ENCODE measurements at regions not wholly inside any gene's neighbourhood (a gene's known extent, or its start where the extent isn't known, plus 50 kb on each side); places are given as distances from the start of the nearest gene placed in this dataset.

- DNase-seq = no peak
These were observed 202.7 kb downstream of the MTX2 start for GRCh38 chr2:176471949-176472348.

- no peak for DNase-seq
These were observed 203.9 kb downstream of the MTX2 start for GRCh38 chr2:176473177-176473576.

DNA sequence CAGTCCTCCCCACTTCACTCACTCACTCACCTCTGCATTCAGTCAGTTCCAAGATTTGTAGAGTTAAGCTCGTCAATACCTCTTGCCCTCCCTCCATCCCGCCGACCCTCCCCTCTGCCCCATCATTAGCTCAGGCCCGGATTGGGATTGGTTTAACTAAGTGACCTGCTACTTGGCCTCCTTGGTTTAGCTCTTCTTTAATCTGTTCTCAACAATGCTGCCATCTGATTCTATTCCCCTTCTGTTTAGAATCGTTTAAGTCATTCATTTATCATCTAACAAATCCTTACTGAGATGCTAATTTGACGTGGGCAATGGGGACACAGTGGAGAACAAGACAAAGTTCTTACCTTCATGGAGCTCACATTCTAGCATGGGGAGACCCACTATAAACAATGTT is 204.6 kb downstream of the MTX2 start:
- no peak for DNase-seq

DNA sequence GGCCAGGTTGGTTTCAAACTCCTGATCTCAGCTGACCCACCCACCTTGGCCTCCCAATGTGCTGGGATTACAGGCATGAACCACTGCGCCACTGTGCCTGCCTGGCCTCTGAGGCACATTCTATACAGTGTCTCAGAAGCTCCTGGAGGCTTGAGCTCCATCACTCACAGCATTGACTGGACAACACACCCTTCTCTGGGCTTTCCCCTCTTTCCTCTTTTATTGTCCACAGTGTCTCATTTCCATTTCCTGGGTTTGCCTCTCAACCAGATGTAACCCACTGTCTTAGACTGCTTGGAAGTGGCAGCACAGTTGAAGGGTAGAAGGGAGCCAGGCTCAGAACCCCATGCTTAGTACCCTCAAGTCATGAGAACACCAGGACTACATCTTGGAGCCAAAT is 208.1 kb downstream of the MTX2 start:
- no peak for DNase-seq

GRCh38 chr2:176479961-176480360 is 210.7 kb downstream of the MTX2 start:
- DNase-seq = no peak

DNA sequence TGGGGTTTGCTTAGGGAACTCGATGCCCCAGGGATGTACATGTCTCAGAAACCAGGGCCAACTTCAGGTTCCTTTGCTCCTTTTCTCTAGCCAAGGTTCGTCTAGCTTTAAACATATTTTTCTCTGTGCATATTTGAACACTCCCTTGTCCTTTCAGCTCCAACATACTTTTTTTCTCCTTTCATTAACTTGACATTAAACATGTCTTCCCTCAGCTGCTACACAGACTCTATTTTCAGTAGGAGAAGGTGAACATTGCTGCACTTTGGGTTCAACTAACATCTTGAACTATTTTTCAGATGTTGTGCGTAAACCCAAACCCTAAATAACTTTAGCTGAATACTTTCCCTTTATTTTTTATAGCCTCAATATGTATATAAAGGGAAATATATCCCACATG is 212.9 kb downstream of the MTX2 start:
- no peak for DNase-seq

- DNase-seq = no peak
These were observed 214.2 kb downstream of the MTX2 start for GRCh38 chr2:176483476-176483875.

GRCh38 chr2:176483901-176484568 is 214.8 kb downstream of the MTX2 start:
- no peak for DNase-seq

DNA sequence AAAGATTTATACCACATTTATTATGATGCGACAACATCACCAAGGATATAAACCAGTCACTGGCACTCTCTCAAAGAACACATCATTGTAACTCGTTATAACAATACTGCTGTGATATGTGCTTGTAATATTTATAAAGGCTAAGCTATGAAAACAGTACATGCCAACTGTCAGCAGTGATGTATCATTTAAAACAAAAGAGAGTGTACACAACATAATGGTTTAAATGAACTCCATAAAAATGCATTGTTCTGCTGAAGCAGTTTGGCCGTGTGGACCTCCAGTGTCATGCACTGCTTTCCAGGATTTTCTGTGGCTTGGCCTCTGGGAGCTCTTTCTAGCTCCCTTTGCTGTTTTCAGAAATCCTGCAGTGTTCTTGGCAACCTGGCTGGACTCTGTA is 215.6 kb downstream of the MTX2 start:
- DNase-seq = no peak

- DNase-seq = no peak
These were observed 219.2 kb downstream of the MTX2 start for GRCh38 chr2:176488431-176488830.

DNA sequence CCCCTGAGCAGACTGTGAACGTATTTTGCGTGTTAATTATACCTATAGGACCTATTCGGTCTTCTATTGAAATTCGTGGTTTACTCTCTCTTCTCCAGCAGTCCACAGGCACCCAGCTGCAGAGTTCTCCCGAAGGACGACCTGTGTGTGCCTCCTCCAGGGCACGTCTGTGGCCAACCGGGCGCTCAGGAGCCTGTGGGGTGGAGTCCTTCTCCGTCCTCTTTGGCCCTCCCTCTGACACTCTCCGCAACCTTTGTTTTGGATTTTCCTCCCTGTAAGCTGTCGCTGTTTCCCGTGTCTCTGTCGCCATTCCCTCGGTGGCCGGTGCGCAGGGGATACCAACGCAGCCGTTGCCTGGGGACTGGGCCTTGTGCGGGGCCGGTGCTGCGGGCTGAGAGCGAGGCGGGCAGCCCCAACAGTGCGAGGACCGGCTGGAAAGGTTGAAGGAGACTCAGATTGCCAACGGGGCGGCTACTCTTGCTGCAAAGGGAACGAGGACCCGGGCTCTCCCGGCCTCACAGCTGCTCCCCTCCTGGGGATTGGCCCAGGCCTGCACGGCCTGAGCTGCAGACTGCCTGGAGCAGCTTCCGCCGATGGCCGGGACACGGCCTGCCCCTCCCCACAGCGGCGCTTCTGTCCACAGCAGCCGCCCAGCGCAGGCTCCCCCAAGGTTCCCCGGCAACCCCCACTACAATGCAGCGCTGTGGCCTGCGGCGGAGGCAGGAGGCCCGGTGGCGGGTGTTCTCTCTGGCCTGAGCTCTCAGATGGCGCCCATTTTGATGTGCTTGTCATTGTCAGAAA is 221.0 kb downstream of the MTX2 start:
- DNase-seq = no peak

- no peak for DNase-seq
These were observed 222.1 kb downstream of the MTX2 start for GRCh38 chr2:176491172-176491904.

- DNase-seq = no peak
These were observed 223.3 kb downstream of the MTX2 start for GRCh38 chr2:176492583-176492982.

GRCh38 chr2:176493226-176493825 is 224.1 kb downstream of the MTX2 start:
- no peak for DNase-seq

GRCh38 chr2:176493909-176494308 is 224.7 kb downstream of the MTX2 start:
- DNase-seq = no peak

- DNase-seq = no peak
These were observed 225.7 kb downstream of the MTX2 start for GRCh38 chr2:176494949-176495353.

- DNase-seq = no peak
These were observed 226.6 kb downstream of the MTX2 start for GRCh38 chr2:176495826-176496225.

GRCh38 chr2:176496761-176497160 is 227.5 kb downstream of the MTX2 start:
- DNase-seq = no peak

DNA sequence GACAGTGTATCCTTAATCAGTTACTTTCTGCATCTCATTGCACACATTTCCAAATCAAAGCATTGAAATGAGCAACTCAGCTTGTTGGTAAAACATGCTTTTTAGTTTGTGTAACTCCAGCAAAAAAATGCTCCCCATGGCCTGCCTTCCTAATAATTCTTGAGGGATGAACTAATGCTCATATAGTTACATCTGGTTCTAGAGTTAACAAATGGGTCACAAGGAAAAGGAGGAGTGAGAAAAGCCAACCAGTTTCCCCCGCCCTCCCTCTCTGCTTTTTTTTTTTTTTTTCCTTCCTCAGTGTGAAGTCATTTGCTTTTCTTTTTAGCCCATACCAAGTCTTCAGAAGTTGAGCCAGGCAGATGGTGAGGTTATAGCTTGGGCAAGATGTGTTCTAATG is 231.7 kb downstream of the MTX2 start:
- DNase-seq = no peak

DNA sequence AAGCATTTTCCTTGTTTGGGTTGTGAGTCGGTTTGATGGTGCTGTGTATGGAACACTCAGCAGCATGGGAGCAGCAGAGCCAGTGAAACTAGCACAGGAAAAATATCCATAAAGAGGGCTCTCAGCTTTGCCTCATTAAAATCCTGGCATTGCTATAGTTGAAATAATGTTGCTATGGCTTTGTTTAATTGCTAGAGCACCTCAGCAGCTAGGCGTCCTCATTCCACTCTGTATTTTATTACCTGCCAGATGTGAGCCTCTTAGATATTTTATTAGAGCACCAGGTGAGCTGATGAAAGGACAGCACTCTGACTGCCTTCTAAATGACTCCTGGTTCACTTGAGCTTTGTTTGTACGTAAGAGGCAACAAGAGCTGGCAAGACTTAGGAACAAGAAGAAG is 232.4 kb downstream of the MTX2 start:
- DNase-seq = no peak

GRCh38 chr2:176502619-176503018 is 233.4 kb downstream of the MTX2 start:
- no peak for DNase-seq

DNA sequence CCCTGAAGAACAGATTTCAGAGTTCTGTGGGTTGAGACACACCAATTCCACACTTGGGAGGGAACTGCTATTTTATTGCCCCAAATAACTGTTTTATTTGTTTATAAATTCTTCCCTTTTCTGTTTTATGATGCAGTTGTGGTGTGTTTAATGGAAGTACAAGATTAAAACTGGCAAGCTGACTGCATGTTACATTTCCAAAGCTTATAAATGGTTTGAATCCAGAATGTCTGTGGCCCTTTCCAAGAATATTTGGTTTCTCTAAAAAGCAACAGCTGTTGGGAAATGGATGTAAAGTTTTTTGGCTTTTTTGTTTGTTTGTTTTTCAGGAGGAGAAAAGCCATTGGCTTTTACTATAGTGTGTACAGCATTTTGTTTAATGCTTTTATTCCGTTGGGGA is 234.5 kb downstream of the MTX2 start:
- DNase-seq = no peak

- DNase-seq = no peak
These were observed 235.2 kb downstream of the MTX2 start for GRCh38 chr2:176504440-176504839.

GRCh38 chr2:176507786-176508185 is 238.5 kb downstream of the MTX2 start:
- DNase-seq = no peak

All from NCI-H446 (cell line).